ENCODE measurements at regions not wholly inside any gene's neighbourhood (a gene's known extent, or its start where the extent isn't known, plus 50 kb on each side); places are given as distances from the start of the nearest gene placed in this dataset.

DNA sequence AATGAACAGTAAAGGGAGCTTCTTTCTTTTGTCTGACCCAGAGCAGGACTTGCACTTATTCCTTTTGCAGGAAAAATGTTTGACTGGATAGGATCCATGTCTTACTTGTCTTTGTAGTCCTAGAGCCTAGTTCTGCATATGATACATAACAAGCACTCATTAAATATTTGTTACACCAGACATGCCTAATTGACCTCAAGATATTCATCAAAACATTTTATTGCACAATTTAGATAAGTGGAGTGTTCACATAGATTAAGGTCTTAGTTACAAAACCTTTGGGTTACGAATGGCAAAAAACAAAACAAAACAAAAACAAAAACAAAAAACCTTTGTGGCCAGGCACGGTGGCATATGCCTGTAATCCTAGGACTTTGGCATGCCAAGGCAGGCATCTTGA, 735.8 kb upstream of the NRSN1 start:
- DNase-seq = no peak

- DNase-seq = no peak
Measured at GRCh38 chr6:23394681-23395080, 731.3 kb upstream of the NRSN1 start.

GRCh38 chr6:23395381-23395780, 730.6 kb upstream of the NRSN1 start:
- no peak for DNase-seq

- no peak for DNase-seq
Measured at GRCh38 chr6:23396949-23397348, 729.1 kb upstream of the NRSN1 start.

DNA sequence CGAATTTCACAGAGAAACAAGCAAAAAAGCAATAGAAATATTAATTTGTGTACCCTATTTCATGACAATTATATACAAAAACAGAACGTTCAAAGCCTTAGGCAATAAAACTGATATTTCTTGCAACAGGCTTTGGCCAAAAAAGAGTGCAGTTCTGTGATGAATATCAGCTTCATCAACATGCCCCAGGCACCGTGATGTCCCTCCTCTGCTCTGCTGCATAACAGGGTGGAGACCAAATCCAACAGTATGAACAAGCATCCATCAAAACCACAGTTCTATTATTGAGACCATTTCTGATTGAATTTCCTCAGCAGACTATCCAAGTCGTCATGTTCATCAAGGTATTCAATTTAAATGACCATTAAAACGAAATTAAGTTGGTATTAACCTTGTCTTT, 722.6 kb upstream of the NRSN1 start:
- no peak for DNase-seq

- no peak for DNase-seq
Measured at GRCh38 chr6:23409531-23409930, 716.5 kb upstream of the NRSN1 start.

DNA sequence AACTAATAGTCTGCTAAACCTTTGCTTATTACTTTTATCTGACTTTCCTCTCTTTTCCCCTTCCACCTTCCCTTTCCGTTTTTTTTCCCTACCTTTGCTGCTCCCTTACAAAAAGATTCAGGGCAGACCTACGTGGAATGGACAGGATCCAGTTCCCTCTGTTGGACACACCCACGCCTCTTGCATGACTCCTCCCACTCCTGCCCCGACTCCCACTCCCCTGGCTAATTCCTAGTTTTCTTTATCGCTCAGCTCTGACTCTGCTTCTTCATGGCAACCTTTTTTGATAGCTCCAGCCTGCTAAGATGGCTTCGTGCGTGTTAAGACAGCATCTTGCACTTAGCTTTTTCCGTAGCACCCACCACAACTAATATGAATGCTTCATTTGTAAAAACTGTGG, 715.6 kb upstream of the NRSN1 start:
- no peak for DNase-seq

GRCh38 chr6:23412770-23413169, 713.2 kb upstream of the NRSN1 start:
- DNase-seq = no peak

GRCh38 chr6:23413327-23414050, 712.5 kb upstream of the NRSN1 start:
- DNase-seq = no peak

GRCh38 chr6:23414051-23414445, 712.0 kb upstream of the NRSN1 start:
- DNase-seq = peak; percentile 15

GRCh38 chr6:23414922-23415321, 711.1 kb upstream of the NRSN1 start:
- no peak for DNase-seq

- DNase-seq = no peak
Measured at GRCh38 chr6:23415819-23416427, 710.1 kb upstream of the NRSN1 start.

- no peak for DNase-seq
Measured at GRCh38 chr6:23417133-23417532, 708.9 kb upstream of the NRSN1 start.

DNA sequence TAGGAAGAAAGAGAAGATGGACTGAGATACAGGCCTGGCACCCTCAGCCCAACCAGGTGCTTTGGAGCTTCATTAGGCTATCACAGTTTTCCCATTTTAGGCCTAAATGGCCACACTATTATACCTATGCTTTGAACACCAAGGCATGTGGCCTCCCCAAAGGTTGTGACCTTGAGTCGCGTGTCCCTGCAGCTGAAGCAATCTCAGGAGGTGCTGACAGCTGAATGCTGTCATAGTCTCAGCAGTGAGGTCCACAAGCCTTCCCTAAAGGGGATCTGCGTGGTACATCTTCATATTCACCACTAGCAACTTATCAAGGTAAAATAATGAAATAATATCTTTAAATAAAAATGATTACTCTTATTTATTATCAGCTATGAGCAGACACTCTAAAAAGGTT, 707.9 kb upstream of the NRSN1 start:
- DNase-seq = no peak

DNA sequence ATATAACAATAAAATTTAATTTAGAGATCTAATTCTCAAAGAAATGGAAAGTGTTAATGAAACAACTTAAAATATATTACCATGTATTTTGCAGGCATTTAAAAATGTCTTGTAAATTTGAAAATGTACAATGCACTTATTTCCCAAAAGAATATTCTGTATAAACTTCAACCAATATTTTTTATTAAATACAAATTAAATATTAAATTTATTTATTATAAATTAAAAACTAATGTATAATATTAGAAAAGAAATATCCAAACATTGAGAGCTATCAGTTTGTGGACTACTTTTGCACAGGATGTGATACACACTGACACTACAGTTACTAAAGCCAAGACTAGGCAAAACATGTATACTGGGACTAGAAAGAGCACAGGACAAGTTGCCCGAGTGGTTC, 707.0 kb upstream of the NRSN1 start:
- DNase-seq = no peak

GRCh38 chr6:23420659-23421350, 705.2 kb upstream of the NRSN1 start:
- no peak for DNase-seq

- DNase-seq = no peak
Measured at GRCh38 chr6:23424584-23424983, 701.4 kb upstream of the NRSN1 start.

DNA sequence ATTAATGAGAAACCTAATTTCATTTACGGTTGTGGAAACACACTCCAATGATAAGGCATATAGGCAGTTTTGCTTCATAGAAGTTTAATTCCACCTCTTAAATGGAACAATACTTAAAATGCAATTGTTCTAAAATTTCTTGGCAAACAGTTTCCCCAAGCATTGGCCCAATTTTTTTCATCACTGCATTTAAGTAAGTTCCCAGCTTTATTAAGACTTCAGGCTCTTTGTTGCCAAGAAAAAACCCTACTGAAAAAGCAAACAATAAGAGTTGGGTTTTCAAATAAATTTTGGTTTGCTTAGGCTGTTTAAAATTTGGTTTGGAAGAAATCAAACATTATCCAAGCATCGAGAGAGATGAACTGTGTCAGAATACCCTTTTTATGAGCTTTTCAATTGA, 690.9 kb upstream of the NRSN1 start:
- no peak for DNase-seq

- DNase-seq = no peak
Measured at GRCh38 chr6:23435798-23436197, 690.2 kb upstream of the NRSN1 start.

- no peak for DNase-seq
Measured at GRCh38 chr6:23441808-23442461, 684.1 kb upstream of the NRSN1 start.

GRCh38 chr6:23445157-23445710, 680.8 kb upstream of the NRSN1 start:
- no peak for DNase-seq

DNA sequence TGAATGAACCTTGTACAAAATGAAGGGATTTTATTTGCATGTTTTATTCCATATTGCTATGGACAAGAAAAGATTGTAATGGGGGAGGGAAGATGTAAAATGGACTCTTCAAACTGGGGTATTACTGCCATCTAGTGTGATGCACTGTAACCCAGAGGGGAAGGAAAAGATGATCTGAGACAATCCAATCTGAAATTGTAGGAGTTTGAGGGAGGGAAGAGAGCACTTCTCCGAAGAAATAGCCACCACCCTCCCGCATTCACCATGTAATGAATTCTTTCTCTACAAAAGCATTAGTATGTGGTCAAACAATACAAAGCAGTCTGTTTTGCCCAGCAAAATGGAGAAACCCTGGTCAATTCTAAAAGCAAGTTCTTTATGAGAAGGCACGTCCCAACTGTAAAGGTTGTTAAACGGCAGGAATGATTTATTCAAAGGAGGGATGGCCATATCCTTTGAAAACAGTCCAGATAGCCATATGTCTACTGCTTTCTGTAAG, 679.5 kb upstream of the NRSN1 start:
- DNase-seq = peak; percentile 81

DNA sequence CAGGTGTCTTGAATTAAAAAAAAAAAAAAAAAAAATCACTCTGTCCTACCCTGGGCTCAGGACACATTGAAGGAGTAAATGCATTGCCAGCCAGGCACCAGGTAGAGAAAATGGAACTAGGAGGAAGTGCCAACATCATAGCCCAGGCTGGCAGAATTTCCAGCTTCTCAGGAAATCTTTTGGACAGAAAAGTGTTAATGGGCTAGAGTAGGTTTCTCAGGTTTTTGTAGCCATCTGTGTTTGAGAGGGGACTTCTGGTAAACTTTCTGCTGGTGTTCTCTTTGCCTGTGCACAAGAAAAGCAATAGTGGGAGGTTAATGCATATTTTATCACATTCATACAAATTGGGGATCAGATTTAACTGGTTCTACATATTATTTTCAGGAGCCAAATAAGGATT, 678.3 kb upstream of the NRSN1 start:
- DNase-seq = no peak

Measured in DMS 273 treated with DMSO at 0.1 percent for 48 hours (cell line).